Activated T-helper 17 cell treated with anti-CD3 and anti-CD28 coated beads, Interleukin-2, amount 50 U/mL, for 72 hours (primary cell): ENCODE measurements at regions not wholly inside any gene's neighbourhood (a gene's known extent, or its start where the extent isn't known, plus 50 kb on each side); places are given as distances from the start of the nearest gene placed in this dataset.

Experiments
- ATAC-seq: fragments of 150-1000 bp; cut with Tn5 transposase; replicated peaks from 2 replicates; pipeline ENCODE4 v1.10.0; 2021; ENCODE audit warnings: mild to moderate bottlenecking, moderate library complexity
- H3K27ac Mint-ChIP-seq: one replicate; pipeline ENCODE4 v1.8.0; 2022; ENCODE audit warnings: mixed read lengths
- H3K27me3 Mint-ChIP-seq: one replicate; pipeline ENCODE4 v1.8.0; 2022; ENCODE audit warnings: mixed read lengths
- H3K36me3 Mint-ChIP-seq: one replicate; pipeline ENCODE4 v1.8.0; 2022; ENCODE audit warnings: low read depth, mild to moderate bottlenecking, mixed read lengths
- H3K4me1 Mint-ChIP-seq: one replicate; pipeline ENCODE4 v1.8.0; 2022; ENCODE audit warnings: mixed read lengths
- H3K4me3 Mint-ChIP-seq: one replicate; pipeline ENCODE4 v1.8.0; 2022; ENCODE audit warnings: mild to moderate bottlenecking, mixed read lengths
- H3K9me3 Mint-ChIP-seq: one replicate; pipeline ENCODE4 v1.8.0; 2022; ENCODE audit warnings: mixed read lengths

DNA sequence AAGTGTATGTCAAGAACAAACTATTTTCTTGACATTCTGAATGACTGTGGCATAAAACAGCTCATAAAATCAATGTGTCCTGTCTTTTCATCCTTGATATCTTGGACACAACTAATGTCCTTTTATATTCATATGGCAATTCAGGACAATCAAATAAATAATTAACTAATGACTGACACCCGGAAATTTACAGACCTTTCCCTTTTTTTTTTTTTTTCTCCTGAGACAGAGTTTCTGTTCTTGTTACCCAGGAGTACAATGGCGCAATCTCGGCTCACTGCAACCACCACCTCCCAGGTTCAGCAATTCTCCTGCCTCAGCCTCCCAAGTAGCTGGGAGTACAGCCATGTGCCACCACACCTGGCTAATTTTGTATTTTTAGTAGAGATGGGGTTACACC lies 107.1 kb upstream of the LGSN start:
- H3K4me3 Mint-ChIP-seq: no peak overlapping the region
- no peak overlapping the region for H3K27ac Mint-ChIP-seq
- H3K4me1 Mint-ChIP-seq: no peaks in the 10 kb centered on the region
- no peaks in the 10 kb centered on the region for H3K36me3 Mint-ChIP-seq
- peaks cover 11% of the 10 kb centered on the region for H3K27me3 Mint-ChIP-seq
- H3K9me3 Mint-ChIP-seq: no peaks in the 10 kb centered on the region
- no peak for ATAC-seq

GRCh38 chr6:63427951-63428350 lies 108.2 kb upstream of the LGSN start:
- Mint-ChIP-seq H3K4me3 (no peak overlapping the region), H3K27me3 (peaks cover 11% of the 10 kb centered on the region), H3K27ac (no peak overlapping the region), H3K4me1 (no peaks in the 10 kb centered on the region), H3K36me3 (no peaks in the 10 kb centered on the region), H3K9me3 (no peaks in the 10 kb centered on the region)
- no peak for ATAC-seq

- Mint-ChIP-seq H3K36me3 (no peaks in the 10 kb centered on the region), H3K27me3 (peaks cover 11% of the 10 kb centered on the region), H3K27ac (no peak overlapping the region), H3K9me3 (no peaks in the 10 kb centered on the region), H3K4me3 (no peak overlapping the region), H3K4me1 (no peaks in the 10 kb centered on the region)
- no peak for ATAC-seq
Observed at GRCh38 chr6:63430985-63431519, 111.3 kb upstream of the LGSN start.

- H3K36me3 Mint-ChIP-seq: no peaks in the 10 kb centered on the region
- peaks cover 7% of the 10 kb centered on the region for H3K27me3 Mint-ChIP-seq
- H3K27ac Mint-ChIP-seq: no peak overlapping the region
- H3K4me3 Mint-ChIP-seq: no peak overlapping the region
- no peak for ATAC-seq
- no peaks in the 10 kb centered on the region for H3K9me3 Mint-ChIP-seq
- H3K4me1 Mint-ChIP-seq: no peaks in the 10 kb centered on the region
Observed at GRCh38 chr6:63434943-63435342, 115.2 kb upstream of the LGSN start.

DNA sequence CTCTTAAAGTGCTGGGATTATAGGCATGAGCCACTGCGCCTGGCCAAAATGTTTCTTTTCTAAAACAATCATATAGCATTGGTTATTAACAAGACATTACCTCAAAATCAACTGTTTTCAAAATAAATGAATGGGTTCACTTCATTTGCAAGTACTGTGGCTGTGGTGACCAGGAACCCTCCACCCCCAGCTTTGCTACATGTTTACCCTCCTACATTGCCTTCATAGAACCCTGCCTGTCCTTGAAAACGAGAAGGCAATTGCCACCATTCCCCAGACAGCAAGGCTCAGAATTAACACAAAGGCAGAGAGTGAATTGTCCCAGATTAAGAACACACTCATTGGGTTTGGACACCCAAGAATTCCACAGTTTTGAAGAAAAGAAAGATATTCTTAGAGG lies 116.6 kb upstream of the LGSN start:
- Mint-ChIP-seq H3K4me3 (no peak overlapping the region), H3K4me1 (no peaks in the 10 kb centered on the region), H3K27ac (no peak overlapping the region), H3K27me3 (no peaks in the 10 kb centered on the region), H3K36me3 (no peaks in the 10 kb centered on the region), H3K9me3 (no peaks in the 10 kb centered on the region)
- no peak for ATAC-seq

DNA sequence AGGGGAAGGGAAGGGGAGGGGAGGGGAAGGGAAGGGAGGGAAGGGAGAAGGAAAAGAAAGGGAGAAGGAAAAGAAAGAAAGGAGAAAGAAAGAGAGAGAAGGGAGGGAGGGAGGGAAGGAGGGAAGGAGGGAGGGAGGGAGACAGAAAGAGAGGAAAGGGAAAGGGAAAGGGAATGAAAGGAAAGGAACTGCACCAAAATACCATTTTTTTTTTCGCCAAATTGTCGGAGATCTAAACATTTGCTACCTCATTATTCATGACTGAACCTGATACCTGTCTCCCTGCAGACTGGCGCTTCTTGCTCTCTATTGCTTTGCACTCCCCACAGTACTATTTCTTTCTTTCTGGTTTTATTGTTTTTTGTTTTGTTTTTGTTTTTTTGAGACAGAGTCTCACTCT lies 117.3 kb upstream of the LGSN start:
- Mint-ChIP-seq H3K4me1 (no peaks in the 10 kb centered on the region), H3K36me3 (no peaks in the 10 kb centered on the region), H3K4me3 (no peak overlapping the region), H3K9me3 (no peaks in the 10 kb centered on the region), H3K27ac (no peak overlapping the region), H3K27me3 (no peaks in the 10 kb centered on the region)
- no peak for ATAC-seq

GRCh38 chr6:63440057-63440456 lies 120.3 kb upstream of the LGSN start:
- H3K27me3 Mint-ChIP-seq: no peaks in the 10 kb centered on the region
- H3K9me3 Mint-ChIP-seq: no peaks in the 10 kb centered on the region
- H3K27ac Mint-ChIP-seq: no peak overlapping the region
- no peaks in the 10 kb centered on the region for H3K4me1 Mint-ChIP-seq
- no peak overlapping the region for H3K4me3 Mint-ChIP-seq
- no peaks in the 10 kb centered on the region for H3K36me3 Mint-ChIP-seq
- ATAC-seq: peak; percentile 59

GRCh38 chr6:63440594-63440993 lies 120.8 kb upstream of the LGSN start:
- Mint-ChIP-seq H3K27me3 (no peaks in the 10 kb centered on the region), H3K36me3 (no peaks in the 10 kb centered on the region), H3K27ac (no peak overlapping the region), H3K4me3 (no peak overlapping the region), H3K9me3 (no peaks in the 10 kb centered on the region), H3K4me1 (no peaks in the 10 kb centered on the region)
- ATAC-seq: no peak

DNA sequence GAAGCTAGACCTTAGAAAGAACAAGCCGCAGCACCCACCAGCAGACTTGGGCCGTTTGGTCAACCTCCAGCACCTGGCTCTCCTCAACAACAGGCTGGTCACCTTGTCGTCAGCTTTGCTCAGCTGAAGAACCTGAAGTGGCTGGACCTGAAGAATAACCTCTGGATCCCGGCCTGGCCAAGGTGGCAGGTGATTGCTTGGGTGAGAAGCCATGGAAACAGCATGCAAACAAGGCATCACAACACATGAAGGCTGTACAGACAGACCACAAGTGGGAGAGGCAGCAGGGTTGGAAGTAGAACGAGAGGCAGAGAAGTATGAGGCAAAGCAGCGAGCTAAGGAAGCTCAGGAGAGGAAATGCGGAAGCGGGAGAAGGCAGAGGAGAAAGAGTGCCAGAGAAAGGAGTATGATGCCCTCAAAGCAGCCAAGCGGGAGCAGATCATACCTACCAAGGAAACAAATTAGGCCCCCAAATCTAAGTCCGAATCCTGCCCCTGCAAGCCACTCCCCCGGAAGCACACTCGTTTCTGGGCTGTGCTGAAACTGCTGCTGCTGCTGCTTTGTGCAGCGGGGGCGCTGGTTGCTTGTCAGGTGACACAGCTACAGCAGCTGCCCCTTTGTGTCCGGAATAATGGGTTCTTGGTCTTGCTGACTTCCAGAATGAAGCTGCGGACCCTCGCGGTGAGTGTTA lies 121.6 kb upstream of the LGSN start:
- Mint-ChIP-seq H3K27me3 (no peaks in the 10 kb centered on the region), H3K27ac (no peak overlapping the region), H3K4me3 (peak overlapping the region; percentile 1), H3K9me3 (no peaks in the 10 kb centered on the region), H3K36me3 (no peaks in the 10 kb centered on the region), H3K4me1 (no peaks in the 10 kb centered on the region)
- ATAC-seq: peak; percentile 56

- Mint-ChIP-seq H3K9me3 (no peaks in the 10 kb centered on the region), H3K27ac (no peak overlapping the region), H3K36me3 (no peaks in the 10 kb centered on the region), H3K4me3 (no peak overlapping the region), H3K27me3 (no peaks in the 10 kb centered on the region), H3K4me1 (no peaks in the 10 kb centered on the region)
- no peak for ATAC-seq
Observed at GRCh38 chr6:63442870-63443269, 123.1 kb upstream of the LGSN start.

- Mint-ChIP-seq H3K9me3 (no peaks in the 10 kb centered on the region), H3K36me3 (no peaks in the 10 kb centered on the region), H3K4me1 (no peaks in the 10 kb centered on the region), H3K4me3 (no peak overlapping the region), H3K27ac (no peak overlapping the region), H3K27me3 (no peaks in the 10 kb centered on the region)
- no peak for ATAC-seq
Observed at GRCh38 chr6:63444768-63445167, 125.0 kb upstream of the LGSN start.

GRCh38 chr6:63446405-63446804 lies 125.9 kb upstream of the LOC128125822 start:
- no peak overlapping the region for H3K27ac Mint-ChIP-seq
- H3K36me3 Mint-ChIP-seq: no peaks in the 10 kb centered on the region
- no peak overlapping the region for H3K4me3 Mint-ChIP-seq
- no peaks in the 10 kb centered on the region for H3K27me3 Mint-ChIP-seq
- no peak for ATAC-seq
- H3K9me3 Mint-ChIP-seq: no peaks in the 10 kb centered on the region
- H3K4me1 Mint-ChIP-seq: no peaks in the 10 kb centered on the region

DNA sequence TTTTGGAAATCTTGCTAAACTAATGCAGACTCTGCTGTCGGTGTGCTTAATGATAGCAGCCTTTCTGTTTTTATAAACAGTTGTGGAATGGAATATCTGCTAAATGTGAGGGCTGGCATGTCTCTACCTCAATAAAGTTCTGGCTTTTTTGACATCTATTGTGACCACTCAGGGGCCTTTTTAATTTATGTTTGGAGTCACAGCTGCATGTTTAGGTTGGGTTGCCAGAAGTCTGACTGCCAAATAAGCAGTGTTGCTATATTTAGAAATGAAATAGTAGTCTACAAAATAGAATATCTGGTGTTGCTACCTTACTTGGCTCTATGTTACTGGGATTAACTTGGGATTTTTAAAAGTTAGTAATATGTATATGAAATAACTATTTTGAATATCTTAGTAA lies 125.1 kb upstream of the LOC128125822 start:
- no peaks in the 10 kb centered on the region for H3K27me3 Mint-ChIP-seq
- no peaks in the 10 kb centered on the region for H3K4me1 Mint-ChIP-seq
- no peak overlapping the region for H3K4me3 Mint-ChIP-seq
- no peaks in the 10 kb centered on the region for H3K9me3 Mint-ChIP-seq
- ATAC-seq: no peak
- H3K27ac Mint-ChIP-seq: no peak overlapping the region
- H3K36me3 Mint-ChIP-seq: no peaks in the 10 kb centered on the region

DNA sequence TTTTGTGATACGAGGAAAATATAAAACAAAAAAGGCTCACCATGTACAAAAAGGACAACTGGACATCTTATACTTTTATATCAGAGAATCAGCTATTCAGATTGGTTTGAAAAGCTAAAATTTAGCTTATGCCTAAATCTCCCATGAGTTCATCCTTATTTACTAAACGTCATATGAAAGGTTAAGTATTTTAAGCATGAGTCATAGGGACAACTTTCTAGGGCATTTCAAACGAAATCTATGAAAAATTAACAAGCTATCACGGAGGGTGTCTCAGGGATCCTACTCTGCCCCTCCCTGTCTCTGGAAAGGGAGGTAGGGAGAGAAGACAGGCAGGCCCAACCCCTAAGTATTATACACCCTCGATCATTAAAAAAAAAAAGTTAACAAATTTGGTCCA lies 124.1 kb upstream of the LOC128125822 start:
- H3K27ac Mint-ChIP-seq: no peak overlapping the region
- H3K27me3 Mint-ChIP-seq: no peaks in the 10 kb centered on the region
- no peaks in the 10 kb centered on the region for H3K4me1 Mint-ChIP-seq
- no peaks in the 10 kb centered on the region for H3K36me3 Mint-ChIP-seq
- no peaks in the 10 kb centered on the region for H3K9me3 Mint-ChIP-seq
- no peak for ATAC-seq
- H3K4me3 Mint-ChIP-seq: no peak overlapping the region

GRCh38 chr6:63449714-63450113 lies 122.6 kb upstream of the LOC128125822 start:
- Mint-ChIP-seq H3K4me3 (no peak overlapping the region), H3K27me3 (no peaks in the 10 kb centered on the region), H3K9me3 (no peaks in the 10 kb centered on the region), H3K36me3 (no peaks in the 10 kb centered on the region), H3K4me1 (no peaks in the 10 kb centered on the region), H3K27ac (no peak overlapping the region)
- ATAC-seq: no peak

DNA sequence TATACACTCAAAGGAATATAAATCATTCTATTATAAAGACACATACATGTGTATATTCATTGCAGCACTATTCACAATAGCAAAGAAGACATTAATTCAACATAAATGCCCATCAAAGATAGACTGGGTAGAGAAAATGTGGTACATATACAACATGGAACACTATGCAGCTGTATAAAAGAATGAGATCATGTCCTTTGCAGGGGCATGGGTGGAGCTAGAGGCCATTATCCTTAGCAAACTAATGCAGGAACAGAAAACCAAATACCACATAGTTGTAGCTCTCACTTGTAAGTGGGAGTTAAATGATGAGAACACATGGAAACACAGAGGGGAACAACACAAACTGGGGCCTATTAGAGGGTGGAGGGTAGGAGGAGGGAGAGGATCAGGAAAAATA lies 121.0 kb upstream of the LOC128125822 start:
- Mint-ChIP-seq H3K27ac (no peak overlapping the region), H3K36me3 (no peaks in the 10 kb centered on the region), H3K9me3 (no peaks in the 10 kb centered on the region), H3K4me3 (no peak overlapping the region), H3K27me3 (no peaks in the 10 kb centered on the region), H3K4me1 (no peaks in the 10 kb centered on the region)
- no peak for ATAC-seq
